ENCODE measurements at regions not wholly inside any gene's neighbourhood (a gene's known extent, or its start where the extent isn't known, plus 50 kb on each side); places are given as distances from the start of the nearest gene placed in this dataset.

- no peak for TF ChIP-seq EZH2 (IDR thresholded peaks at IDR 0.05; ENCODE audit: low read depth)
- TF ChIP-seq CTCF (conservative IDR thresholded peaks at IDR 0.05) = no peak
Measured at GRCh38 chr4:19803406-19803805, 448.3 kb upstream of the SLIT2 start.

All from PC-9 (cell line).